ENCODE measurements at regions not wholly inside any gene's neighbourhood (a gene's known extent, or its start where the extent isn't known, plus 50 kb on each side); places are given as distances from the start of the nearest gene placed in this dataset.

GRCh38 chr12:94770791-94771190 is 120.4 kb upstream of the TMCC3 start (continued):
- TF ChIP-seq RAD21 (conservative IDR thresholded peaks at IDR 0.05 in 1 of 2, IDR thresholded peaks at IDR 0.05 in 1 of 2) (no peak), MAX (IDR thresholded peaks at IDR 0.05) (no peak)

- DNase-seq (ENCODE audit: low read depth in 1 of 2, low spot score in 1 of 2) = no peak
- TF ChIP-seq EHF (CRISPR knock-in tag; IDR thresholded peaks at IDR 0.05) (no peak), RCOR1 (IDR thresholded peaks at IDR 0.05; ENCODE audit: low read depth, low read length) (no peak), SREBF2 (IDR thresholded peaks at IDR 0.05) (no peak), ELK1 (IDR thresholded peaks at IDR 0.05; ENCODE audit: low read depth, low read length) (no peak), CHD2 (IDR thresholded peaks at IDR 0.05; ENCODE audit: low read length, partially characterized antibody) (no peak), EP300 (IDR thresholded peaks at IDR 0.05) (no peak), MAX (IDR thresholded peaks at IDR 0.05) (no peak), CTCF (IDR thresholded peaks at IDR 0.05) (no peak), NR3C1 (IDR thresholded peaks at IDR 0.05) (no peak), CBX2 (IDR thresholded peaks at IDR 0.05; ENCODE audit: borderline replicate concordance, low read depth) (no peak), RAD21 (conservative IDR thresholded peaks at IDR 0.05 in 1 of 2, IDR thresholded peaks at IDR 0.05 in 1 of 2) (no peak), ZNF302 (CRISPR knock-in tag; IDR thresholded peaks at IDR 0.05) (no peak), POLR2AphosphoS2 (conservative IDR thresholded peaks at IDR 0.05; ENCODE audit: low read length) (no peak), KDM5A (IDR thresholded peaks at IDR 0.05) (no peak), REST (IDR thresholded peaks at IDR 0.05) (no peak)
- ATAC-seq = no peak
- Histone ChIP-seq H3K4me2 (no peak overlapping the region), H3K4me3 (no peak overlapping the region), H3K27ac (no peak overlapping the region), H3K4me1 (no peaks in the 10 kb centered on the region), H3K9me3 (no peaks in the 10 kb centered on the region)
- FAIRE-seq = no peak
- 44% methylated on average over 5 of the region's 5 CpGs for WGBS (ENCODE audit: missing lambda C conversion rate)
- POLR2A ChIA-PET = no interaction called here
- CTCF ChIA-PET = interaction anchor here (0.6 to 1.0 kb wide), 3 partner anchors 15 to 579 kb away, joined by 3 to 5 read pairs (median 4); no protein-coding TSS in a partner anchor
Measured at GRCh38 chr12:94769776-94770759, 119.7 kb upstream of the TMCC3 start.

- H3K4me2 ChIP-seq = no peak overlapping the region
- FAIRE-seq = no peak
- ChIA-PET CTCF (no interaction called here), POLR2A (interaction anchor here (0.6 kb wide), 1 partner anchor 26 kb away, joined by 5 read pairs; no protein-coding TSS in a partner anchor)
- ATAC-seq = no peak
- no peaks in the 10 kb centered on the region for H3K4me1 ChIP-seq
- H3K27ac ChIP-seq = no peak overlapping the region
- no peak overlapping the region for H3K4me3 ChIP-seq
- DNase-seq (ENCODE audit: low read depth in 1 of 2, low spot score in 1 of 2) = no peak
- WGBS (ENCODE audit: missing lambda C conversion rate) = 79% methylated on average over 8 of the region's 8 CpGs
- no peaks in the 10 kb centered on the region for H3K9me3 ChIP-seq
- TF ChIP-seq REST (IDR thresholded peaks at IDR 0.05) = no peak
- TF ChIP-seq KDM1A (IDR thresholded peaks at IDR 0.05; ENCODE audit: low read depth) = no peak
- TF ChIP-seq EHF (CRISPR knock-in tag; IDR thresholded peaks at IDR 0.05) = no peak
- no peak for TF ChIP-seq TP53 (CRISPR knock-in tag; IDR thresholded peaks at IDR 0.05)
- no peak for TF ChIP-seq HOXB5 (CRISPR knock-in tag; IDR thresholded peaks at IDR 0.05)
- no peak for TF ChIP-seq BHLHE40 (IDR thresholded peaks at IDR 0.05; ENCODE audit: low read depth, low read length)
- TF ChIP-seq HEYL (CRISPR knock-in tag; IDR thresholded peaks at IDR 0.05) = no peak
- TF ChIP-seq PHF8 (IDR thresholded peaks at IDR 0.05; ENCODE audit: borderline replicate concordance, low read depth) = no peak
- no peak for TF ChIP-seq RFX5 (IDR thresholded peaks at IDR 0.05)
Measured at GRCh38 chr12:94769047-94769420, 118.7 kb upstream of the TMCC3 start.
